Thyroid gland (tissue), 4 donors: ENCODE measurements at regions not wholly inside any gene's neighbourhood (a gene's known extent, or its start where the extent isn't known, plus 50 kb on each side); places are given as distances from the start of the nearest gene placed in this dataset.

ENCODE experiments used
- POLR2A ChIP-seq, 2 donors: fragments of 450-650 bp; IDR thresholded peaks; one replicate each; pipeline ENCODE4 v1.6.1; 2017; ENCODE audit warnings: antibody characterized with exemption in 2 of 2, mild to moderate bottlenecking in 2 of 2, moderate library complexity in 1 of 2
- TF ChIP-seq, protein P1 (sequence below), 6 experiments: fragments of 200-600 bp in 3 of 6; fragments of 450-650 bp in 3 of 6; sonication (generic) in 3 of 6; IDR thresholded peaks; one replicate each; pipeline ENCODE4 v1.5.1; 2016 to 2019; ENCODE audit warnings: antibody characterized with exemption in 6 of 6, mild to moderate bottlenecking in 2 of 6, inconsistent platforms in 1 of 6, moderate library complexity in 1 of 6

DNA sequence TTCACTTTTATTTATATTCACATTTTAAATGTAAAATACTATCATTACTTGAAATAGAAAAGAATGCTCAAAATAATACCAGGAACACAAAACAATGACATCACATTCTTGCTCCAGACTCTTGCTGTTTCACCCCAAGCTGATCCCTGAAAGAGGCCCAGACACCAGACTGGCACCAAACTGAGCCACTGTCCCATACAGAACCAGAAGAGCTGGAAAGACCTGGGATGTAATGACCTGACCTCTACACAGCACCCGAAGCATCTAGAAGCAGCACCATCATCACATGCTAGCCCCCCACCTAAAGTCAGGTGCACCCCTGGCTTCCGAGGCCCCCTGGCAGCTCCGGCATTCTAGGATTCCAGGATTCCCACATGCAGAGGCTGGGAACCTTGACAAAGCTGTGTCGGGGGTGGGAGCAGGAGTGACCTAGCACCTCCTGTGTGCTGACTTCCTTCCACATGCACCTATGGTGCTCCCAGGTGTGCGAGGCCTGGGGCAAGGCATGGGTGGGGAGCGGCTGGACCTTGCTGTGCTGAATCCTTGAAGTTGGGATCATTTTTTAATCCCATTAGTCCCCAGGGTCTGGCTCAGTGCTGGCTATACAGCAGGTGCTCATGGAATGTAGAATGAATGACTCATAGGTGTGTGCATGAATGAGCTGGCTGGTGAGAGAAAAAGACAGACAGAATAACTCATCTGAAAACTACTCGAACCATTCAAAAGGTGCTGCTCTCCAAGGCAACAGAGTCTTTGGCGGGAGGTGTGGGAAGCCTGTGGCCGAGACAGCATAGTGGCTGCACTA lies 144.7 kb upstream of the IQSEC1 start:
- TF ChIP-seq, protein P1, sequence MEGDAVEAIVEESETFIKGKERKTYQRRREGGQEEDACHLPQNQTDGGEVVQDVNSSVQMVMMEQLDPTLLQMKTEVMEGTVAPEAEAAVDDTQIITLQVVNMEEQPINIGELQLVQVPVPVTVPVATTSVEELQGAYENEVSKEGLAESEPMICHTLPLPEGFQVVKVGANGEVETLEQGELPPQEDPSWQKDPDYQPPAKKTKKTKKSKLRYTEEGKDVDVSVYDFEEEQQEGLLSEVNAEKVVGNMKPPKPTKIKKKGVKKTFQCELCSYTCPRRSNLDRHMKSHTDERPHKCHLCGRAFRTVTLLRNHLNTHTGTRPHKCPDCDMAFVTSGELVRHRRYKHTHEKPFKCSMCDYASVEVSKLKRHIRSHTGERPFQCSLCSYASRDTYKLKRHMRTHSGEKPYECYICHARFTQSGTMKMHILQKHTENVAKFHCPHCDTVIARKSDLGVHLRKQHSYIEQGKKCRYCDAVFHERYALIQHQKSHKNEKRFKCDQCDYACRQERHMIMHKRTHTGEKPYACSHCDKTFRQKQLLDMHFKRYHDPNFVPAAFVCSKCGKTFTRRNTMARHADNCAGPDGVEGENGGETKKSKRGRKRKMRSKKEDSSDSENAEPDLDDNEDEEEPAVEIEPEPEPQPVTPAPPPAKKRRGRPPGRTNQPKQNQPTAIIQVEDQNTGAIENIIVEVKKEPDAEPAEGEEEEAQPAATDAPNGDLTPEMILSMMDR (IDR thresholded peaks at IDR 0.05) = no peak
- no peak for TF ChIP-seq POLR2A (IDR thresholded peaks at IDR 0.05)
